WTC11 (cell line): ENCODE measurements at regions not wholly inside any gene's neighbourhood (a gene's known extent, or its start where the extent isn't known, plus 50 kb on each side); places are given as distances from the start of the nearest gene placed in this dataset.
A peak's percentile ranks its signal among the peaks of the same experiment; 100 is the strongest.

Experiments used
- ATAC-seq: fragments of 200-7000 bp; cut with Tn5 transposase; 2 replicates; pipeline ENCODE4 v1.10.0; 2021; ENCODE audit warnings: mild to moderate bottlenecking, moderate library complexity
- CTCF ChIA-PET: fragments of 300-600 bp; sonication (Branson Sonifier 250); formaldehyde crosslinking; loops from one replicate; lab custom pipeline; 2021; ENCODE audit warnings: antibody characterized with exemption; lab: Charles Lee
- POLR2A ChIA-PET: fragments of 350-600 bp; sonication (Branson Sonifier 250); formaldehyde crosslinking; loops from one replicate; lab custom pipeline; 2021; ENCODE audit warnings: antibody characterized with exemption; lab: Charles Lee
- DNase-seq: peaks from one replicate; pipeline ENCODE4 v3.0.0; 2021; ENCODE audit warnings: low spot score
- H3K27ac Mint-ChIP-seq: 2 replicates; pipeline ENCODE4 v1.8.0; 2021; ENCODE audit warnings: mixed read lengths
- H3K27me3 Mint-ChIP-seq: 2 replicates; pipeline ENCODE4 v1.8.0; 2021; ENCODE audit warnings: low read depth, mild to moderate bottlenecking, moderate library complexity, mixed read lengths
- H3K36me3 Mint-ChIP-seq: 2 replicates; pipeline ENCODE4 v1.8.0; 2021; ENCODE audit warnings: mixed read lengths
- H3K4me1 Mint-ChIP-seq: 2 replicates; pipeline ENCODE4 v1.8.0; 2022; ENCODE audit warnings: mixed read lengths
- H3K4me3 Mint-ChIP-seq: 2 replicates; pipeline ENCODE4 v1.8.0; 2021; ENCODE audit warnings: mild to moderate bottlenecking, moderate library complexity, mixed read lengths
- H3K9me3 Mint-ChIP-seq: 2 replicates; pipeline ENCODE4 v1.8.0; 2021; ENCODE audit warnings: mixed read lengths
- ATF1 ChIP-seq: sonication (generic); formaldehyde crosslinking; IDR thresholded peaks from 2 replicates; pipeline ENCODE4 v1.8.1; 2023; ENCODE audit warnings: mild to moderate bottlenecking, moderate library complexity, missing genetic modification reagents
- FOXP4 ChIP-seq: sonication (generic); formaldehyde crosslinking; IDR thresholded peaks from 2 replicates; pipeline ENCODE4 v1.8.0; 2022; ENCODE audit warnings: mild to moderate bottlenecking, missing genetic modification reagents
- GTF2I ChIP-seq: fragments of 250-450 bp; sonication (Bioruptor Pico); conservative IDR thresholded peaks from 2 replicates; pipeline ENCODE4 v1.4.0; 2021; ENCODE audit warnings: mild to moderate bottlenecking
- HMGA2 ChIP-seq: fragments of 250-450 bp; sonication (Bioruptor Pico); IDR thresholded peaks from 2 replicates; pipeline ENCODE4 v1.4.0; 2021; ENCODE audit warnings: mild to moderate bottlenecking, moderate library complexity
- JUN ChIP-seq: sonication (generic); formaldehyde crosslinking; IDR thresholded peaks from 2 replicates; pipeline ENCODE4 v1.8.0; 2023; ENCODE audit warnings: mild to moderate bottlenecking, missing genetic modification reagents
- KAT7 ChIP-seq: sonication (generic); formaldehyde crosslinking; IDR thresholded peaks from 2 replicates; pipeline ENCODE4 v1.8.1; 2023; ENCODE audit warnings: missing genetic modification reagents, mild to moderate bottlenecking, borderline replicate concordance
- PRDM15 ChIP-seq: sonication (generic); formaldehyde crosslinking; IDR thresholded peaks from 2 replicates; pipeline ENCODE4 v1.8.0; 2022; ENCODE audit warnings: missing genetic modification reagents
- PREB ChIP-seq: sonication (generic); formaldehyde crosslinking; IDR thresholded peaks from 2 replicates; pipeline ENCODE4 v1.8.1; 2022; ENCODE audit warnings: mild to moderate bottlenecking, missing genetic modification reagents, moderate library complexity, borderline replicate concordance
- PRRX2 ChIP-seq: fragments of 250-450 bp; sonication (Bioruptor Pico); IDR thresholded peaks from 2 replicates; pipeline ENCODE4 v1.8.0; 2021; ENCODE audit warnings: mild to moderate bottlenecking
- SOX15 ChIP-seq: fragments of 250-450 bp; sonication (Bioruptor Pico); IDR thresholded peaks from 2 replicates; pipeline ENCODE4 v1.9.0; 2021; ENCODE audit warnings: mild to moderate bottlenecking
- TCF7 ChIP-seq: sonication (generic); formaldehyde crosslinking; IDR thresholded peaks from 2 replicates; pipeline ENCODE4 v1.8.0; 2022; ENCODE audit warnings: mild to moderate bottlenecking, low read depth, missing genetic modification reagents, moderate library complexity
- ZNF512 ChIP-seq: sonication (generic); formaldehyde crosslinking; IDR thresholded peaks from 2 replicates; pipeline ENCODE4 v1.8.1; 2022; ENCODE audit warnings: missing genetic modification reagents, borderline replicate concordance
- TF ChIP-seq, protein P1 (sequence below): sonication (generic); formaldehyde crosslinking; IDR thresholded peaks from 2 replicates; pipeline ENCODE4 v1.8.1; 2023; ENCODE audit warnings: mild to moderate bottlenecking, moderate library complexity, missing genetic modification reagents
- TF ChIP-seq, protein P2 (sequence below): sonication (generic); formaldehyde crosslinking; IDR thresholded peaks from 2 replicates; pipeline ENCODE4 v1.8.1; 2023; ENCODE audit warnings: mild to moderate bottlenecking, missing genetic modification reagents, moderate library complexity
- TF ChIP-seq, protein P3 (sequence below): fragments of 250-450 bp; sonication (Bioruptor Pico); IDR thresholded peaks from 2 replicates; pipeline ENCODE4 v1.8.0; 2021; ENCODE audit warnings: mild to moderate bottlenecking

GRCh38 chr13:80413611-80414010, 72.7 kb upstream of the SPRY2 start:
- POLR2A ChIA-PET: no interaction called here

DNA sequence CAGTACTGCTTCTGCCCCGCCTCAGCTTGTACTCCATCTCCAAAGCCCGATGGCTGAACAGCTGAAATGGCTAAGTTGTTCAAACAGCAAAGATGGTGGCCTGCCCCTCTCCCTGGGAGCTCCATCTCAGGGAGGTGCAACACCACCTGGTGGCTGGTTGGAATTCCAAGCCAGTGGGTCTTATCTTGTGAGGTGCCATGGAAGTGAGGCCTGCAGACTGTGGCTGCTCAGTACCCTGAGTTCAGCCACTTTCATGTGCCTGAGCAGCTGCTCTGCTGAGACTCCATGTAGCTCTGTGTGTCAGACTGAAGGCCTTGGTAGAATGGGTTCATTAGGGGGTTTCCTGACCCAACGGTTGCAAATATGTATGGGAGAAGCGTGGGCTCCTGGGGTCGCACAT, 67.3 kb upstream of the SPRY2 start:
- no peaks in the 10 kb centered on the region for H3K27me3 Mint-ChIP-seq
- peak; percentile 47 for DNase-seq
- H3K27ac Mint-ChIP-seq: no peak overlapping the region
- H3K4me3 Mint-ChIP-seq: no peak overlapping the region
- ATAC-seq: peak; percentile 77
- H3K36me3 Mint-ChIP-seq: peaks cover 12% of the 10 kb centered on the region
- CTCF ChIA-PET: interaction anchor here (0.6 to 1.6 kb wide), 5 partner anchors 8 to 67 kb away, joined by 3 to 6 read pairs (median 4); partner anchors contain the start of gene SPRY2
- POLR2A ChIA-PET: no interaction called here
- peaks cover 25% of the 10 kb centered on the region for H3K9me3 Mint-ChIP-seq
- H3K4me1 Mint-ChIP-seq: no peaks in the 10 kb centered on the region
- TF ChIP-seq KAT7 (CRISPR knock-in tag) (no peak), JUN (CRISPR knock-in tag) (no peak), PRDM15 (CRISPR knock-in tag) (no peak), TCF7 (CRISPR knock-in tag) (no peak), GTF2I (no peak), ATF1 (no peak), FOXP4 (CRISPR knock-in tag) (no peak), PRRX2 (CRISPR knock-in tag) (no peak)
- TF ChIP-seq, protein P1, sequence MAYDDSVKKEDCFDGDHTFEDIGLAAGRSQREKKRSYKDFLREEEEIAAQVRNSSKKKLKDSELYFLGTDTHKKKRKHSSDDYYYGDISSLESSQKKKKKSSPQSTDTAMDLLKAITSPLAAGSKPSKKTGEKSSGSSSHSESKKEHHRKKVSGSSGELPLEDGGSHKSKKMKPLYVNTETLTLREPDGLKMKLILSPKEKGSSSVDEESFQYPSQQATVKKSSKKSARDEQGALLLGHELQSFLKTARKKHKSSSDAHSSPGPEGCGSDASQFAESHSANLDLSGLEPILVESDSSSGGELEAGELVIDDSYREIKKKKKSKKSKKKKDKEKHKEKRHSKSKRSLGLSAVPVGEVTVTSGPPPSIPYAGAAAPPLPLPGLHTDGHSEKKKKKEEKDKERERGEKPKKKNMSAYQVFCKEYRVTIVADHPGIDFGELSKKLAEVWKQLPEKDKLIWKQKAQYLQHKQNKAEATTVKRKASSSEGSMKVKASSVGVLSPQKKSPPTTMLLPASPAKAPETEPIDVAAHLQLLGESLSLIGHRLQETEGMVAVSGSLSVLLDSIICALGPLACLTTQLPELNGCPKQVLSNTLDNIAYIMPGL (CRISPR knock-in tag): no peak
- TF ChIP-seq, protein P2, sequence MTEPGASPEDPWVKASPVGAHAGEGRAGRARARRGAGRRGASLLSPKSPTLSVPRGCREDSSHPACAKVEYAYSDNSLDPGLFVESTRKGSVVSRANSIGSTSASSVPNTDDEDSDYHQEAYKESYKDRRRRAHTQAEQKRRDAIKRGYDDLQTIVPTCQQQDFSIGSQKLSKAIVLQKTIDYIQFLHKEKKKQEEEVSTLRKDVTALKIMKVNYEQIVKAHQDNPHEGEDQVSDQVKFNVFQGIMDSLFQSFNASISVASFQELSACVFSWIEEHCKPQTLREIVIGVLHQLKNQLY: no peak
- TF ChIP-seq, protein P3, sequence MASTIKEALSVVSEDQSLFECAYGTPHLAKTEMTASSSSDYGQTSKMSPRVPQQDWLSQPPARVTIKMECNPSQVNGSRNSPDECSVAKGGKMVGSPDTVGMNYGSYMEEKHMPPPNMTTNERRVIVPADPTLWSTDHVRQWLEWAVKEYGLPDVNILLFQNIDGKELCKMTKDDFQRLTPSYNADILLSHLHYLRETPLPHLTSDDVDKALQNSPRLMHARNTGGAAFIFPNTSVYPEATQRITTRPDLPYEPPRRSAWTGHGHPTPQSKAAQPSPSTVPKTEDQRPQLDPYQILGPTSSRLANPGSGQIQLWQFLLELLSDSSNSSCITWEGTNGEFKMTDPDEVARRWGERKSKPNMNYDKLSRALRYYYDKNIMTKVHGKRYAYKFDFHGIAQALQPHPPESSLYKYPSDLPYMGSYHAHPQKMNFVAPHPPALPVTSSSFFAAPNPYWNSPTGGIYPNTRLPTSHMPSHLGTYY (CRISPR knock-in tag): no peak

More at GRCh38 chr13:80413611-80414010, 72.7 kb upstream of the SPRY2 start:
- Mint-ChIP-seq H3K9me3 (no peaks in the 10 kb centered on the region), H3K27ac (no peak overlapping the region), H3K27me3 (no peaks in the 10 kb centered on the region), H3K4me3 (no peak overlapping the region), H3K36me3 (no peaks in the 10 kb centered on the region), H3K4me1 (no peaks in the 10 kb centered on the region)
- CTCF ChIA-PET: no interaction called here
- TF ChIP-seq KAT7 (CRISPR knock-in tag) (no peak), HMGA2 (CRISPR knock-in tag) (no peak), PREB (no peak), SOX15 (CRISPR knock-in tag) (no peak), ZNF512 (CRISPR knock-in tag) (no peak)
- ATAC-seq (no peak), DNase-seq (no peak)
